Neural crest cell (in vitro differentiated cells): ENCODE measurements at regions not wholly inside any gene's neighbourhood (a gene's known extent, or its start where the extent isn't known, plus 50 kb on each side); places are given as distances from the start of the nearest gene placed in this dataset.
A peak's percentile ranks its signal among the peaks of the same experiment; 100 is the strongest.

Experiments used
- DNase-seq: peaks from one replicate; pipeline ENCODE4 v3.0.0; 2021; ENCODE audit warnings: low read depth, mixed read lengths, low spot score
- H3K27ac Mint-ChIP-seq: one replicate; pipeline ENCODE4 v1.8.0; 2021; ENCODE audit warnings: mild to moderate bottlenecking, mixed read lengths; ENCODE audit not compliant: unreplicated experiment
- H3K27me3 Mint-ChIP-seq: 2 replicates; pipeline ENCODE4 v1.8.0; 2021; ENCODE audit warnings: low read depth, mild to moderate bottlenecking, mixed read lengths
- H3K36me3 Mint-ChIP-seq: 2 replicates; pipeline ENCODE4 v1.8.0; 2021; ENCODE audit warnings: low read depth, mild to moderate bottlenecking, mixed read lengths
- H3K4me1 Mint-ChIP-seq: 2 replicates; pipeline ENCODE4 v1.8.0; 2021; ENCODE audit warnings: mixed read lengths
- H3K4me3 Mint-ChIP-seq: one replicate; pipeline ENCODE4 v1.8.0; 2021; ENCODE audit warnings: mild to moderate bottlenecking, mixed read lengths
- H3K9me3 Mint-ChIP-seq: 2 replicates; pipeline ENCODE4 v1.8.0; 2021; ENCODE audit warnings: mixed read lengths
- TF ChIP-seq, protein P1 (sequence below): fragments of 200-600 bp; sonication (generic); conservative IDR thresholded peaks from 2 replicates; pipeline ENCODE4 v1.5.0; 2021; ENCODE audit warnings: antibody characterized with exemption, mild to moderate bottlenecking

DNA sequence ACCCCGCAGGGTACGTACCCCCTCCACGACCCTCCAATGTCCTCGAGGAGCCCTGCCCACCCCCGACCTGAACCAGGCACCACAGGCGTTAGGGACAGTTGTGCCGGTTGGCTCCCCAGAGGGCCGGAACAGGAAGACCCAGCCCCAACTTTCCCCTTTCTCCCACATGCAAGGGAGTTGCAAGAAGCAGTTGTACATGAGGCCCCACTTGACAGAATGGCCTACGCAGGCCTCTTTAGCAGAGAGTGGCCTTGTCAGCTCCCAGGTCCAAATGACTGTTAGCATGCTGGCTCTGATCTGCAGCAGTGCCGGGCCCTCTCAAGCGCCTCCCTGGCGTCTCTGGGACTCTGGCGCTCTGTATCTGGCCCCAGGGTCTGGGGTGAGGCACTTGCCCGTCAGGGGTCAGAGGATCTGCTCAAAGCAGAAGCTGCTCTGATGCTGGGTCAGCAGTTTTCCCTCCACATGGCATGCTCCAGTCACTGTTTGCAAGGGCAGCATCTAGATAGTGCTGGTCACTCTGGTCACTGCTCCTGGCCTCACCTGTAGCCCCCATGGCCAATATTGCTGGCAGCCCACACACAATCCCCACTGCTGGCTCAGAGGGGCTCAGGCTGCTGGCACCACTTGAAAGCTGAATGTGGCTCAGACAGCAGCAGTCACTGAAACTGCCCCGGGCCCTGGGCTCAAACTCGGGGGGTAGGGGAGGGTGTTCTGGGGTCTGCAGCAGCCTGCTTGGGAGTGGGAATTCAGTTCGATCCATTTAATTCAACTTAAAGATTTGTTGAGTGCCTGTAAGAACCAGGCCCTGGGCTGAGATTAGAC, 254.5 kb downstream of the FAM43A start:
- H3K4me1 Mint-ChIP-seq = no peaks in the 10 kb centered on the region
- peak overlapping the region; percentile 90 for H3K27ac Mint-ChIP-seq
- DNase-seq = no peak
- H3K36me3 Mint-ChIP-seq = no peaks in the 10 kb centered on the region
- H3K27me3 Mint-ChIP-seq = no peaks in the 10 kb centered on the region
- H3K4me3 Mint-ChIP-seq = no peak overlapping the region
- TF ChIP-seq, protein P1, sequence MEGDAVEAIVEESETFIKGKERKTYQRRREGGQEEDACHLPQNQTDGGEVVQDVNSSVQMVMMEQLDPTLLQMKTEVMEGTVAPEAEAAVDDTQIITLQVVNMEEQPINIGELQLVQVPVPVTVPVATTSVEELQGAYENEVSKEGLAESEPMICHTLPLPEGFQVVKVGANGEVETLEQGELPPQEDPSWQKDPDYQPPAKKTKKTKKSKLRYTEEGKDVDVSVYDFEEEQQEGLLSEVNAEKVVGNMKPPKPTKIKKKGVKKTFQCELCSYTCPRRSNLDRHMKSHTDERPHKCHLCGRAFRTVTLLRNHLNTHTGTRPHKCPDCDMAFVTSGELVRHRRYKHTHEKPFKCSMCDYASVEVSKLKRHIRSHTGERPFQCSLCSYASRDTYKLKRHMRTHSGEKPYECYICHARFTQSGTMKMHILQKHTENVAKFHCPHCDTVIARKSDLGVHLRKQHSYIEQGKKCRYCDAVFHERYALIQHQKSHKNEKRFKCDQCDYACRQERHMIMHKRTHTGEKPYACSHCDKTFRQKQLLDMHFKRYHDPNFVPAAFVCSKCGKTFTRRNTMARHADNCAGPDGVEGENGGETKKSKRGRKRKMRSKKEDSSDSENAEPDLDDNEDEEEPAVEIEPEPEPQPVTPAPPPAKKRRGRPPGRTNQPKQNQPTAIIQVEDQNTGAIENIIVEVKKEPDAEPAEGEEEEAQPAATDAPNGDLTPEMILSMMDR = no peak
- no peaks in the 10 kb centered on the region for H3K9me3 Mint-ChIP-seq

DNA sequence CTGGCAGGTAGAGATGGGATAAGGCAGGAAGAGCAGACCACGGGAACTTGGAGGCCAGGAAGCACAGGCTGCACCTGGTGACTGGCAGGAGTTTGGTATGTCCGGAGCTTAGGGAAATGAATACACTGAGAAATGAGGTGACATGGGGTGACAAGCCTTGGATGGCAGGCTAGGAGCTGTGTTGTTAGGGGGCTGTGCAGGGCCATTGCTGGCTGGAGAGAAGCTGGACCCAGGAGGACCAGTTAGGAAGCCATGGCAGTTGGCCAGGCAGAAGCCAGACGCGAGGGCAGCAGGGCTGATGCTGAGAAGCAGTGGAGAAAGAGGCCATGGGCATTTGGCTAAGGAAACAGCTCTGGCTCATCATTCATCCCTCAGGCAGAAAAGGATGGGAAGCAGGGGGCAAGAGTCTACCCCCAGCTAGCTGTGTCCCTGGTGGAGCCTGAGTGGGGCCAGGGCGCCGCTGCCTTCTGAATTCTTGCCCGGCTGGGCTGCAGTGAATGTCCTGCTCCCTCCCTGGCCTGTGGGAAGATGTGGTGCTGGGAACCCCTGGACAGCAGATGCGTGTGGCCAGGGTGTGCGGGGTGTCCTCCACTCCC, 255.8 kb downstream of the FAM43A start:
- Mint-ChIP-seq H3K27ac (no peak overlapping the region), H3K4me3 (no peak overlapping the region), H3K36me3 (no peaks in the 10 kb centered on the region), H3K27me3 (no peaks in the 10 kb centered on the region), H3K9me3 (no peaks in the 10 kb centered on the region), H3K4me1 (no peaks in the 10 kb centered on the region)
- TF ChIP-seq, protein P1 = no peak
- DNase-seq = no peak

DNA sequence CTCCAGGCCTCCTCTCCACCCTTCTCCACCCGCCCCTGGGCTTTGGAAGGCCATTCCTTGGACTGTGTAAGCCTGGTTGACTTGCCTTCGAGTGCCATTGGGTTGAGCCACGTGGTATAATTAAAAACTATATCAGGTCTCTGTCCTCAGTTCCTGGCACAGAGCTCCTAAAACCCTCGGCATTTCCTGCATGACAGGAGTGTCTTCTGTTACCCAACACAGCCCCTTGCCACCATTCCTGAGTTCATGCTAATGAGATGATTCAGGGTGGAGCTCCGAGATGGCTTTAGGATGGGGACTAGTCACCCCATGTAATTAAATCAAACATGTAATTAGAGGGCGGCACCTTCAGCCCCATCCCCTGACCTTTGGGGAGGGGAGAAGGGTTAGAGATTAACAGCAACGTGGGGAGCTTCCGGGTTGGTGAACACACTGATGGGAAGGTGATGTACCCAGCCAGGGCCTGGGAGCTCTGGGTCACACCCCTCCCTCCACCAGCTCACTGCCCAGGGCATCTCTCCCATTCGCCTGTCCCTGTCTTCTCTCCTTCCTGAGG, 256.4 kb downstream of the FAM43A start:
- Mint-ChIP-seq H3K4me1 (no peaks in the 10 kb centered on the region), H3K4me3 (no peak overlapping the region), H3K27ac (no peak overlapping the region), H3K36me3 (no peaks in the 10 kb centered on the region), H3K27me3 (no peaks in the 10 kb centered on the region), H3K9me3 (no peaks in the 10 kb centered on the region)
- TF ChIP-seq, protein P1 = no peak
- no peak for DNase-seq

DNA sequence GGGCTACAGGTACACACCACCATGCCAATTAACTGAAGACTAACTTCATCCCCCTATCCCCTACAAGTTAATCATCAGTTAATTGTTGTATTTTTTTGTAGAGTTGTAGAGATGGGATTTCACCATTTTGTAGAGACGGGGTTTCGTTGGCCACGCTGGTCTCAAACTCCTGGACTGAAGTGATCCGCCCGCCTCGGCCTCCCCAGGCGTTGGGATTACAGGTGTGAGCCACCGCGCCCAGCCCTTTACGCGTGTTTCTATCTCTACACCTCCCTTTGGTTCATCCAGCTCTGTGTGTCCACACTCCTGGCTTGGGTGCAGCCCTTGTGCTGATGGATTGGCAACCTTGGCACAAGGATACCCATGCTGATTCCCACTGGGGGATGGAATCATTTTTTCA, 258.8 kb downstream of the FAM43A start:
- no peak overlapping the region for H3K4me3 Mint-ChIP-seq
- TF ChIP-seq, protein P1 = no peak
- no peak for DNase-seq
- no peaks in the 10 kb centered on the region for H3K36me3 Mint-ChIP-seq
- peaks cover 3% of the 10 kb centered on the region for H3K9me3 Mint-ChIP-seq
- H3K27ac Mint-ChIP-seq = no peak overlapping the region
- no peaks in the 10 kb centered on the region for H3K4me1 Mint-ChIP-seq
- no peaks in the 10 kb centered on the region for H3K27me3 Mint-ChIP-seq

DNA sequence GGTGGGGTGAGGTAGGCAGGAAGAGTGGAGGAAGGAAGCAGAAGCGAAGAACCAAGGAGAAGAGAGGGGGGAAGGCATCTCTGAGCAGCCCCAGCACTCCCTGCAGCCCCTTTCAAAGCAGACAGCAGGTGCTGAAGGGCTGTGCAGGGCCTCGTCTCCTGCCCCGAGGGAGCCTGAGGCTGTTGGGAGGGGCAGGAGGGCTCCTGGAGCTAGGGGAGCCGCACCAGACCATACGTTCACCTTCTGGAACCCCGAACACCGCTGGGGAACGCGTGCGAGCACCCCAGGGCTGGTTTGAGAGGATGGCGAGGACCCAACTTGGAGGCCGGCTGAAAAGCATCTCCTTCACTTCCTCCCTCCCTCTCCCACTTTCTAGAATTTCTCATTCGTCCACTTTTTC, 259.8 kb downstream of the FAM43A start:
- no peaks in the 10 kb centered on the region for H3K27me3 Mint-ChIP-seq
- DNase-seq = no peak
- peaks cover 3% of the 10 kb centered on the region for H3K9me3 Mint-ChIP-seq
- H3K4me1 Mint-ChIP-seq = no peaks in the 10 kb centered on the region
- no peak overlapping the region for H3K4me3 Mint-ChIP-seq
- TF ChIP-seq, protein P1 = no peak
- no peaks in the 10 kb centered on the region for H3K36me3 Mint-ChIP-seq
- H3K27ac Mint-ChIP-seq = no peak overlapping the region
